Mesothelial cell of epicardium (in vitro differentiated cells): ENCODE measurements at regions not wholly inside any gene's neighbourhood (a gene's known extent, or its start where the extent isn't known, plus 50 kb on each side); places are given as distances from the start of the nearest gene placed in this dataset.

Source experiments
- DNase-seq, 2 experiments: peaks; one replicate each; pipeline ENCODE4 v3.0.0; 2021; ENCODE audit warnings: low spot score in 2 of 2; ENCODE audit not compliant: unreplicated experiment in 2 of 2
- H3K27ac Mint-ChIP-seq: 2 replicates; pipeline ENCODE4 v1.8.0; 2021; ENCODE audit warnings: mixed read lengths
- H3K27me3 Mint-ChIP-seq: 2 replicates; pipeline ENCODE4 v1.8.0; 2021; ENCODE audit warnings: low read depth, mixed read lengths
- H3K36me3 Mint-ChIP-seq: 2 replicates; pipeline ENCODE4 v1.8.0; 2021; ENCODE audit warnings: mixed read lengths
- H3K4me1 Mint-ChIP-seq: 2 replicates; pipeline ENCODE4 v1.8.0; 2021; ENCODE audit warnings: mixed read lengths
- H3K4me3 Mint-ChIP-seq: 2 replicates; pipeline ENCODE4 v1.8.0; 2021; ENCODE audit warnings: mild to moderate bottlenecking, moderate library complexity, mixed read lengths
- H3K9me3 Mint-ChIP-seq: 2 replicates; pipeline ENCODE4 v1.8.0; 2021; ENCODE audit warnings: mixed read lengths
- TF ChIP-seq, protein P1 (sequence below): fragments of 200-600 bp; sonication (generic); IDR thresholded peaks from one replicate; pipeline ENCODE4 v1.5.0; 2021; ENCODE audit warnings: antibody characterized with exemption; ENCODE audit not compliant: unreplicated experiment

DNA sequence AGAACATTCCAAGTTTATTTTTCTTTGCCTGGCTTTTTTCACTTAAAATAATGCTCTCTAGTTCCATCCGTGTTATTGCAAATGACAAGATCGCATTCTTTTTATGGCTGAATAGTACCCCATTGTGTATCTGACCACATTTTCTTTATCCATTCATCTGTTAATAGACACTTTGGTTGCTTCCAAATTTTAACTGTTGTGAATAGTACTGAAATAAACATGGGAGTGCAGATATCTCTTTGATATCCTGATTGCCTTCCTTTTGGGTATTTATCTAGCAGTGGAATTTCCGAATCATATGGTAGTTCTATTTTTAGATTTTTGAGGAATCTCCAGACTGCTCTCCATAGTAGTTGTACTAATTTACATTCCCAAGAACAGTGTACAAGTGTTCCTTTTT is 230.5 kb downstream of the FIGN start:
- Mint-ChIP-seq H3K36me3 (peaks cover 5% of the 10 kb centered on the region), H3K27ac (no peak overlapping the region), H3K4me1 (no peaks in the 10 kb centered on the region), H3K9me3 (peaks cover 7% of the 10 kb centered on the region), H3K4me3 (no peak overlapping the region), H3K27me3 (no peaks in the 10 kb centered on the region)
- TF ChIP-seq, protein P1, sequence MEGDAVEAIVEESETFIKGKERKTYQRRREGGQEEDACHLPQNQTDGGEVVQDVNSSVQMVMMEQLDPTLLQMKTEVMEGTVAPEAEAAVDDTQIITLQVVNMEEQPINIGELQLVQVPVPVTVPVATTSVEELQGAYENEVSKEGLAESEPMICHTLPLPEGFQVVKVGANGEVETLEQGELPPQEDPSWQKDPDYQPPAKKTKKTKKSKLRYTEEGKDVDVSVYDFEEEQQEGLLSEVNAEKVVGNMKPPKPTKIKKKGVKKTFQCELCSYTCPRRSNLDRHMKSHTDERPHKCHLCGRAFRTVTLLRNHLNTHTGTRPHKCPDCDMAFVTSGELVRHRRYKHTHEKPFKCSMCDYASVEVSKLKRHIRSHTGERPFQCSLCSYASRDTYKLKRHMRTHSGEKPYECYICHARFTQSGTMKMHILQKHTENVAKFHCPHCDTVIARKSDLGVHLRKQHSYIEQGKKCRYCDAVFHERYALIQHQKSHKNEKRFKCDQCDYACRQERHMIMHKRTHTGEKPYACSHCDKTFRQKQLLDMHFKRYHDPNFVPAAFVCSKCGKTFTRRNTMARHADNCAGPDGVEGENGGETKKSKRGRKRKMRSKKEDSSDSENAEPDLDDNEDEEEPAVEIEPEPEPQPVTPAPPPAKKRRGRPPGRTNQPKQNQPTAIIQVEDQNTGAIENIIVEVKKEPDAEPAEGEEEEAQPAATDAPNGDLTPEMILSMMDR, result no peak
- no peak for DNase-seq

DNA sequence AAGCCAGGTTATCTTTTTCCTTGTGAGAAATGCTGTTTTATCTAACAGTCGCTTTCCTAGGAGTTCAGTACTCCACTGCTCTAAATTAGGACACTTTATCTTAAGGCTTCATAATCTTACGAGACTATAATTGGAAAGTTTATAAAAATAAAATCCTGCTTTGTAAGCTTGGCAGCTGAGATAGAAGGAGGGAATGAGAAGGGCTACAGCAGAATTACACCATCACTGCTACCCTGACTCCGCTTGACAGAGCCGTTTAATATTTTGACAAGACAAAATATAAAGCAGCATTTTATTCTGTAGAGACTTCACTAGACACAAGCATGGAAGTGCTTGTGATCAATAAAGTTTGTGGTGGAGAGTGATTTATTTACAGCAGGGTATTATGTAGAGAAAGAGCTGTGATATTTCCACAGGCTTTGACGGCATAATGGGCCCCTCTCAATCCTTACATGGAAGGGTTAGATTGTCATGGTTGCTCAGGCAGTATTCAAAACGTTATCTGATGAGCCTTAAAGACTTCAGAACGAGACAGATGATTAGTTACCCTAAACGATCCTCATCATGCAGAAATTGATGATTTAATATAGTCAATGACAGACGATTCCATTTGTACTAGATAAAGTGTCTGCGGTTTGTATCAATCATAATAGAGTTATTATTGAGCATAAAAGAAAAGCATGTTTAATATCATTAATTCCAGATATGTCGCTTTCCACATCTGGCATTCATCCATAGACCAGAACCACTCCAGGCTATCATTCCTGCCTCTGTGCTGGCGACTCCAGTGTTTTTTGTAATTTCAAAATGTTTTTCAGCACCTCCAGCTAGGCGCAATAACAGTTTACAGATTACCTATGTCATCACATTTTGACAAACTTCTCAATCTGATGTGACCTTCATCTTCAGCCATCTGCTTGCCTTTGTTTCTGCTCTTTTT is 242.2 kb downstream of the FIGN start:
- H3K4me1 Mint-ChIP-seq, result peaks cover 18% of the 10 kb centered on the region
- peaks cover 22% of the 10 kb centered on the region for H3K9me3 Mint-ChIP-seq
- H3K27me3 Mint-ChIP-seq, result no peaks in the 10 kb centered on the region
- DNase-seq, result no peak
- TF ChIP-seq, protein P1, result no peak
- H3K27ac Mint-ChIP-seq, result no peak overlapping the region
- no peaks in the 10 kb centered on the region for H3K36me3 Mint-ChIP-seq
- H3K4me3 Mint-ChIP-seq, result no peak overlapping the region

DNA sequence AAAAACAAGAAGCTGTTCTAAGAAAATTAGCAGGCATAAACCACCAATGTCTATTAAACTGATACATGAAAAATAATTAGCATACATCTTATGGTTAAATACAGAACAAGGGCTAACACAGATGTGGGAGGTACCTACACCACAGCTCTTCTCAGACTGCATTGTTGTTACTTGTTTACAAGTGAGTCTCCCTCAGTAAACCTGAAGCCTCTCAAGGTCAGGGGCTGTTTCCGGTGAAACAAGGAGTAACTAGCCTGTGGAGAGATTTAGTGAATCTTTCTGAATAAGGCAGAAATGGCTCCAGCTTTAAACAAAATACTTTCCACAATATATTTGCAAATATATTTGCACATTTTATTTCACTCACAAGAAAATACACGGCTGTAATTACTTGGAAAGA is 244.0 kb downstream of the FIGN start:
- H3K9me3 Mint-ChIP-seq, result peaks cover 13% of the 10 kb centered on the region
- no peaks in the 10 kb centered on the region for H3K36me3 Mint-ChIP-seq
- TF ChIP-seq, protein P1, result no peak
- no peak for DNase-seq
- H3K27me3 Mint-ChIP-seq, result no peaks in the 10 kb centered on the region
- H3K4me1 Mint-ChIP-seq, result peaks cover 18% of the 10 kb centered on the region
- no peak overlapping the region for H3K27ac Mint-ChIP-seq
- no peak overlapping the region for H3K4me3 Mint-ChIP-seq

DNA sequence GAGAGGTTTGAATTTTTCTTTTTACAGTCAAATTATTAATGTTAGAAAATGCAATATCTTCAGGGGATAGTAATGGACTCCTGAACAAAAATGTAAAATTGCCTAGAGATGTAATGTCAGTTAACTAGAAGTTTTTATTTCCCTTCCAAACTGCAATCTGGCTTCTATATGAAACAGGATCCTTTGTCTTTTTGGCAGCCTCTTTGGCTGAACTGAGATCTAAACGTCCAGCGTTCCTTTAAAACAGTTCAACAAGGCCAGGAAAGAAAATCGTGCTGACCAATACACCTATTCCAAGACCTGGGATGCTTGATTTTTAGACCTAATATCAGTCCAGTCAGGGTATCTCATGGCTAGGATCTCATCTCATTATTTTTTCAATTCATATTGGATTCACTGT is 245.5 kb downstream of the FIGN start:
- no peak for DNase-seq
- Mint-ChIP-seq H3K36me3 (no peaks in the 10 kb centered on the region), H3K27ac (no peak overlapping the region), H3K9me3 (peaks cover 1% of the 10 kb centered on the region), H3K27me3 (no peaks in the 10 kb centered on the region), H3K4me3 (no peak overlapping the region), H3K4me1 (peaks cover 18% of the 10 kb centered on the region)
- TF ChIP-seq, protein P1, result no peak

DNA sequence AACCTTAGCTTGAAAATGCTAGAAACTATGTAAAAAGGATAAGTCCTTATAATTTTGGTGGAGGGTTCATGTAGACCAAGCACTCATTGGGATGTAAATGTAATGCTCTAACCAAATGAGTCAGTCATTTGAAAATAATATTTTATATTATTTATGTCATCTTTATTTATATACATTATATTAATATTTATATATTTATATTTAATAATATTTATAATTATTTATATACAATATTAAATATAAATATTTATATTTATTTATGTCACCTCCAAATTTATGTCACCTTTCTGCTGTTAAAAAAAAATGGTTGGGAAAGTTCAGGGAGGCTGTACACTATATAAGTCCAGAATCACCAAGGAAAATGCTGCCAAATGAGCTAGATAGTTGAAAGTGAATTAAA is 254.3 kb downstream of the FIGN start:
- Mint-ChIP-seq H3K9me3 (peaks cover 9% of the 10 kb centered on the region), H3K27ac (no peak overlapping the region), H3K27me3 (peaks cover 1% of the 10 kb centered on the region), H3K4me1 (no peaks in the 10 kb centered on the region), H3K4me3 (no peak overlapping the region), H3K36me3 (no peaks in the 10 kb centered on the region)
- TF ChIP-seq, protein P1, result no peak
- DNase-seq, result no peak
